IMR-90 (cell line): ENCODE measurements at regions not wholly inside any gene's neighbourhood (a gene's known extent, or its start where the extent isn't known, plus 50 kb on each side); places are given as distances from the start of the nearest gene placed in this dataset.

Experiments used
- ATAC-seq: fragments of 200-7000 bp; cut with Tn5 transposase; 2 replicates; pipeline ENCODE4 v1.9.1; 2020; ENCODE audit warnings: low read depth, mild to moderate bottlenecking, moderate library complexity
- BruUV-seq: library from RNA; stranded (reverse); fragments of 400-500 nt; replicated peaks from 2 replicates; lab custom pipeline; 2021; lab: Mats Ljungman, UMichigan
- CTCF ChIA-PET: fragments of 300-600 bp; formaldehyde crosslinking; extraction: SDS; loops from one replicate; lab custom pipeline; 2021; ENCODE audit warnings: antibody characterized with exemption; lab: Yijun Ruan, JAX
- POLR2A ChIA-PET: fragments of 300-600 bp; sonication (Branson Sonifier 250); formaldehyde crosslinking; loops from one replicate; lab custom pipeline; 2022; ENCODE audit warnings: antibody characterized with exemption; ENCODE audit not compliant: unreplicated experiment; lab: Charles Lee
- DNase-seq: peaks from one replicate; pipeline ENCODE4 v3.0.0; 2013
- H2AFZ ChIP-seq: replicated peaks from 2 replicates; pipeline ENCODE3; 2013; ENCODE audit warnings: low read length, mild to moderate bottlenecking; ENCODE audit not compliant: poor library complexity
- H2AK5ac ChIP-seq: 2 replicates; pipeline ENCODE4 v1.6.1; 2013; ENCODE audit warnings: low read depth, low read length, inconsistent platforms
- H2AK9ac ChIP-seq: replicated peaks from 2 replicates; pipeline ENCODE3; 2013; ENCODE audit warnings: mild to moderate bottlenecking, low read depth, low read length, moderate library complexity; ENCODE audit not compliant: poor library complexity
- H2BK120ac ChIP-seq: 2 replicates; pipeline ENCODE4 v1.6.1; 2013; ENCODE audit warnings: low read depth, low read length, inconsistent platforms
- H2BK15ac ChIP-seq: 3 replicates; pipeline ENCODE4 v1.6.1; 2013; ENCODE audit warnings: low read depth, low read length, inconsistent platforms
- H2BK20ac ChIP-seq: 2 replicates; pipeline ENCODE4 v1.6.1; 2013; ENCODE audit warnings: low read depth, mild to moderate bottlenecking, inconsistent platforms, low read length, moderate library complexity
- H2BK5ac ChIP-seq: 2 replicates; pipeline ENCODE4 v1.6.1; 2013; ENCODE audit warnings: mild to moderate bottlenecking, low read depth, low read length, inconsistent platforms; ENCODE audit not compliant: poor library complexity, severe bottlenecking
- H3K14ac ChIP-seq: replicated peaks from 2 replicates; pipeline ENCODE4 v1.6.1; 2013; ENCODE audit warnings: low read depth, low read length, inconsistent platforms
- H3K18ac ChIP-seq: 2 replicates; pipeline ENCODE4 v1.6.1; 2013; ENCODE audit warnings: low read depth, low read length, control low read depth
- H3K23ac ChIP-seq: 2 replicates; pipeline ENCODE4 v1.6.1; 2013; ENCODE audit warnings: low read depth, low read length, inconsistent platforms
- H3K27ac ChIP-seq: 2 replicates; pipeline ENCODE4 v1.5.1; 2013; ENCODE audit warnings: mild to moderate bottlenecking, control low read depth, low read length; ENCODE audit not compliant: insufficient read depth
- H3K27me3 ChIP-seq: 2 replicates; pipeline ENCODE4 v1.6.1; 2013; ENCODE audit warnings: low read length; ENCODE audit not compliant: control insufficient read depth, insufficient read depth
- H3K36me3 ChIP-seq: 2 replicates; pipeline ENCODE4 v1.6.1; 2013; ENCODE audit warnings: low read length, mixed read lengths; ENCODE audit not compliant: control insufficient read depth, insufficient read depth
- H3K4ac ChIP-seq: 2 replicates; pipeline ENCODE4 v1.6.1; 2013; ENCODE audit warnings: low read depth, low read length, inconsistent platforms
- H3K4me1 ChIP-seq: 2 replicates; pipeline ENCODE4 v1.6.1; 2013; ENCODE audit warnings: low read length, mixed read lengths; ENCODE audit not compliant: control insufficient read depth, insufficient read depth
- H3K4me2 ChIP-seq: 2 replicates; pipeline ENCODE4 v1.6.1; 2013; ENCODE audit warnings: low read depth, mild to moderate bottlenecking, control low read depth, low read length, moderate library complexity
- H3K4me3 ChIP-seq: 2 replicates; pipeline ENCODE4 v1.5.1; 2013; ENCODE audit warnings: low read depth, mild to moderate bottlenecking, control low read depth, low read length, moderate library complexity; ENCODE audit not compliant: insufficient read depth
- H3K56ac ChIP-seq: 2 replicates; pipeline ENCODE4 v1.6.1; 2013; ENCODE audit warnings: low read length, inconsistent platforms; ENCODE audit not compliant: insufficient read depth; ENCODE audit errors: extremely low read depth
- H3K79me1 ChIP-seq, 2 experiments: 2 replicates each; pipeline ENCODE4 v1.6.1; 2013; ENCODE audit warnings: low read length in 2 of 2, inconsistent platforms in 1 of 2, low read depth in 1 of 2
- H3K9ac ChIP-seq: 2 replicates; pipeline ENCODE4 v1.6.1; 2013; ENCODE audit warnings: low read depth, low read length, control low read depth
- H3K9me1 ChIP-seq: 2 replicates; pipeline ENCODE4 v1.6.1; 2013; ENCODE audit warnings: low read length, inconsistent platforms; ENCODE audit not compliant: insufficient read depth
- H3K9me3 ChIP-seq: 2 replicates; pipeline ENCODE4 v1.6.1; 2013; ENCODE audit warnings: low read length; ENCODE audit not compliant: control insufficient read depth, insufficient read depth
- H4K20me1 ChIP-seq: 2 replicates; pipeline ENCODE4 v1.6.1; 2013; ENCODE audit warnings: low read length, inconsistent platforms; ENCODE audit not compliant: insufficient read depth
- H4K5ac ChIP-seq: 2 replicates; pipeline ENCODE4 v1.6.1; 2013; ENCODE audit warnings: mild to moderate bottlenecking, low read depth, low read length, control low read depth
- H4K8ac ChIP-seq, 2 experiments: 2 replicates each; pipeline ENCODE4 v1.6.1; 2013; ENCODE audit warnings: low read depth in 2 of 2, low read length in 2 of 2, control low read depth in 1 of 2, inconsistent platforms in 1 of 2
- H4K91ac ChIP-seq: 2 replicates; pipeline ENCODE4 v1.6.1; 2013; ENCODE audit warnings: low read depth, low read length, inconsistent platforms; ENCODE audit not compliant: insufficient read depth
- ELK1 ChIP-seq: fragments of 150-350 bp; IDR thresholded peaks from 2 replicates; pipeline ENCODE4 v1.6.1; 2016; ENCODE audit warnings: low read depth, mild to moderate bottlenecking, low read length, moderate library complexity, borderline replicate concordance
- MAFK ChIP-seq: IDR thresholded peaks from 2 replicates; pipeline ENCODE4 v1.6.1; 2012; ENCODE audit warnings: low read depth, low read length, improper control_type of control experiment
- MAZ ChIP-seq: IDR thresholded peaks from 2 replicates; pipeline ENCODE4 v1.6.1; 2012; ENCODE audit warnings: low read depth, mild to moderate bottlenecking, low read length, improper control_type of control experiment, moderate library complexity, borderline replicate concordance
- NFE2L2 ChIP-seq: fragments of 150-350 bp; IDR thresholded peaks from 2 replicates; pipeline ENCODE4 v1.6.1; 2016; ENCODE audit warnings: low read depth, mild to moderate bottlenecking, low read length
- RAD21 ChIP-seq: IDR thresholded peaks from 2 replicates; pipeline ENCODE4 v1.6.1; 2012; ENCODE audit warnings: low read length, improper control_type of control experiment
- RCOR1 ChIP-seq: IDR thresholded peaks from 2 replicates; pipeline ENCODE4 v1.6.1; 2012; ENCODE audit warnings: mild to moderate bottlenecking, low read length, improper control_type of control experiment; ENCODE audit not compliant: insufficient replicate concordance
- RFX5 ChIP-seq: IDR thresholded peaks from 2 replicates; pipeline ENCODE4 v1.8.0; 2012; ENCODE audit warnings: low read depth, mild to moderate bottlenecking, low read length, moderate library complexity
- USF2 ChIP-seq: fragments of 150-350 bp; IDR thresholded peaks from 2 replicates; pipeline ENCODE4 v1.6.1; 2017; ENCODE audit warnings: mild to moderate bottlenecking, antibody characterized with exemption, low read length, low read depth
- WGBS, 2 experiments: methylation state at CpG; one replicate each; pipeline versions ENCODE4 v1.1.5 to v1.1.7; 2013; ENCODE audit warnings: missing lambda C conversion rate in 2 of 2; ENCODE audit not compliant: insufficient read length in 1 of 2; ENCODE audit errors: extremely low coverage in 2 of 2; 5-methylcytosine and 5-hydroxymethylcytosine counted together
- dilution Hi-C: fragments of 300-500 bp; cut with HindIII; formaldehyde crosslinking; loops from one replicate; pipeline ENCODE4 v1.14.3; 2018; ENCODE audit warnings: low sequenced_read_pairs; ENCODE audit not compliant: unreplicated experiment
- in situ Hi-C: fragments of 300-500 bp; cut with MboI; formaldehyde crosslinking; loops from 3 replicates; pipeline ENCODE4 v1.14.3; 2019; ENCODE audit warnings: low sequenced_read_pairs, inconsistent platforms, mixed read lengths
- intact Hi-C: fragments of 100-400 bp; cut with micrococcal nuclease; formaldehyde crosslinking; loops from 2 replicates; pipeline ENCODE4 v1.10.0; 2022

GRCh38 chr14:100640471-100641273 lies 53.5 kb upstream of the BEGAIN start:
- in situ Hi-C loops, result loop anchor here (10.0 kb wide), 1 partner anchor 226 kb away; no protein-coding TSS in a partner anchor
- POLR2A ChIA-PET, result no interaction called here
- no peak overlapping the region for H4K91ac ChIP-seq

More at GRCh38 chr14:100640471-100641273, 53.5 kb upstream of the BEGAIN start:
- Histone ChIP-seq H3K27me3 (peaks cover 27% of the 10 kb centered on the region), H3K9me1 (no peaks in the 10 kb centered on the region), H2BK120ac (no peak overlapping the region), H3K4me1 (no peaks in the 10 kb centered on the region), H3K4ac (no peak overlapping the region), H3K36me3 (no peaks in the 10 kb centered on the region), H4K5ac (no peak overlapping the region), H2BK5ac (no peak overlapping the region), H3K9ac (no peak overlapping the region), H3K4me2 (no peak overlapping the region), H2AK5ac (no peak overlapping the region), H3K23ac (no peak overlapping the region), H3K56ac (no peak overlapping the region), H3K4me3 (no peak overlapping the region), H2BK20ac (no peak overlapping the region), H3K14ac (no peak overlapping the region), H4K20me1 (no peaks in the 10 kb centered on the region; the same call in 1 of the 2 replicates), H2AFZ (no peak overlapping the region), H3K79me1 (no peaks in the 10 kb centered on the region), H4K8ac (no peak overlapping the region), H2AK9ac (no peak overlapping the region), H3K27ac (no peak overlapping the region), H2BK15ac (no peak overlapping the region), H3K9me3 (no peaks in the 10 kb centered on the region), H3K18ac (no peak overlapping the region)
- no TSS peak for BruUV-seq
- ATAC-seq (peak; percentile 8; the same call in 1 of the 2 replicates), DNase-seq (peak; percentile 28)
- WGBS, 2 experiments, result 59% methylated on average over 8 of the region's 20 CpGs; no CpG with 5 or more reads in 1 of the 2 experiments
- dilution Hi-C loops, result no loop called here
- TF ChIP-seq NFE2L2, result no peak
- no peak for TF ChIP-seq USF2
- TF ChIP-seq MAZ, result no peak
- no peak for TF ChIP-seq RAD21
- TF ChIP-seq RFX5, result no peak
- TF ChIP-seq MAFK, result peak; percentile 75
- TF ChIP-seq ELK1, result no peak
- TF ChIP-seq RCOR1, result no peak
- CTCF ChIA-PET, result no interaction called here
- intact Hi-C loops, result no loop called here
